ENCODE measurements at regions not wholly inside any gene's neighbourhood (a gene's known extent, or its start where the extent isn't known, plus 50 kb on each side); places are given as distances from the start of the nearest gene placed in this dataset.

DNA sequence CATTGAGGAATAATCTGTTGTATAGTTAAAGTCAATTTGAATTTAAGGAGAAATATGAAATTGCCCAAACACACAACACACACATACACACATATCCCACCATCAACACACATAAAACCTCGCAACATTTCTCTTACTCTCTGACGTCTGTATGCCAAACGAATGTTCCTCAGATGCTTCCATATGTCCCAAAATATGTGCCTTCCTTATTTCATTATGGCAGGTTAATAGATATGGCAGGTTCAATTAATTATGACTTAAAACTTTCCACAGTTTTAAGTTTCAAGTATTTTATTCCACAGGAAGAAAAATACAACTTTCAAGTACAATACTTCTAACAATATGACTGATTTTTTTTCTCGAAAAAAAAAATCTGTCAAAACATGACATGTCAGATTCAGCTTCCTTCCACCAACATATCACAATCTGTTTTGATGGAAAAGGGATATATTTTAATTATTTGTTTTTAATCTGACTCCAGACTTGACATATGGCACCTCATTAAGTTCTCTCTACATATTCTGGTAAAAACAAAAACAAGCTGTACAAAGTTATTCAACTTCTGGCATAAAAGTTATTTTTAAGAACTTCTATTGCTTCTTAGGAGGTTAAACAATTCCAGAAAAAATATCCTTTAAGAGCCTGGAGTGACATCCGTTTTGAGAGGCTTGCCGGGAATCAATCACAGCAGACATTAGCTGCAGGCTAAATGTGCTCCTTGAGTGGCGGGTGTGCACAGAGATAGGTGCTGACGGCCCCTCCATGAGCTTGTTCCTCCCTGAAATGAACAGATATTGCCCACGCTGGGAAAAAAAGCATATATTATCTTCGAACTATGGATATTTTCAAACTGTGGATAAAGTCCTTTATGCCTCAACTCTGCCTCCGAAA lies 812.7 kb downstream of the DCDC2C start:
- TF ChIP-seq CTCF (IDR thresholded peaks at IDR 0.05; ENCODE audit: low read depth, low read length) (no peak), EZH2phosphoT487 (IDR thresholded peaks at IDR 0.05; ENCODE audit: low read depth) (no peak)

Data from OCI-LY3 (cell line).